CD4-positive, CD25-positive, alpha-beta regulatory T cell (primary cell): ENCODE measurements at regions not wholly inside any gene's neighbourhood (a gene's known extent, or its start where the extent isn't known, plus 50 kb on each side); places are given as distances from the start of the nearest gene placed in this dataset.

ENCODE experiments used
- ATAC-seq, 2 donors: fragments of 150-1000 bp; cut with Tn5 transposase; one replicate each; pipeline ENCODE4 v1.10.0; 2021; ENCODE audit warnings: low read depth in 2 of 2, moderate number of reproducible peaks in 2 of 2, moderate library complexity in 1 of 2
- DNase-seq, 3 donors: peaks; one replicate each; pipeline versions ENCODE4 v3.0.0 to v3.0.0-alpha.2; 2012 to 2022; ENCODE audit warnings: mixed read lengths in 1 of 3
- H3K27ac ChIP-seq: one replicate; pipeline ENCODE4 v1.7.0; 2013; ENCODE audit warnings: mild to moderate bottlenecking, low read length; ENCODE audit not compliant: insufficient read depth, poor library complexity, severe bottlenecking
- H3K27me3 ChIP-seq: one replicate; pipeline ENCODE4 v1.7.0; 2013; ENCODE audit warnings: low read length; ENCODE audit not compliant: control insufficient read depth, insufficient read depth
- H3K36me3 ChIP-seq: one replicate; pipeline ENCODE4 v1.7.0; 2013; ENCODE audit warnings: mild to moderate bottlenecking, low read length, moderate library complexity; ENCODE audit not compliant: control insufficient read depth, insufficient read depth
- H3K4me1 ChIP-seq: 2 replicates; pipeline ENCODE4 v1.7.0; 2013; ENCODE audit warnings: mild to moderate bottlenecking, low read length; ENCODE audit not compliant: insufficient read depth, control insufficient read depth, poor library complexity, severe bottlenecking
- H3K4me3 ChIP-seq: one replicate; pipeline ENCODE4 v1.7.0; 2013; ENCODE audit warnings: low read depth, mild to moderate bottlenecking, low read length, moderate library complexity
- H3K9me3 ChIP-seq, 2 experiments: 1 replicate in 1 of 2; 2 replicates in 1 of 2; pipeline ENCODE4 v1.7.0; 2013; ENCODE audit warnings: low read length in 2 of 2, mild to moderate bottlenecking in 1 of 2, moderate library complexity in 1 of 2; ENCODE audit not compliant: control insufficient read depth in 2 of 2
- H3K27ac Mint-ChIP-seq, 3 donors: one replicate each; pipeline ENCODE4 v1.8.0; 2020 to 2022; ENCODE audit warnings: mild to moderate bottlenecking in 3 of 3, mixed read lengths in 3 of 3, moderate library complexity in 2 of 3
- H3K27me3 Mint-ChIP-seq: one replicate; pipeline ENCODE4 v1.8.0; 2022; ENCODE audit warnings: mild to moderate bottlenecking, mixed read lengths
- H3K36me3 Mint-ChIP-seq: one replicate; pipeline ENCODE4 v1.8.0; 2020; ENCODE audit warnings: mixed read lengths
- H3K4me1 Mint-ChIP-seq, 4 donors: one replicate each; pipeline ENCODE4 v1.8.0; 2020 to 2022; ENCODE audit warnings: mixed read lengths in 4 of 4, mild to moderate bottlenecking in 1 of 4
- H3K4me3 Mint-ChIP-seq, 4 donors: one replicate each; pipeline ENCODE4 v1.8.0; 2020 to 2022; ENCODE audit warnings: mild to moderate bottlenecking in 4 of 4, mixed read lengths in 4 of 4, moderate library complexity in 3 of 4
- H3K9me3 Mint-ChIP-seq, 7 donors: one replicate each; pipeline ENCODE4 v1.8.0; 2020 to 2022; ENCODE audit warnings: mixed read lengths in 7 of 7, mild to moderate bottlenecking in 3 of 7, moderate library complexity in 2 of 7

DNA sequence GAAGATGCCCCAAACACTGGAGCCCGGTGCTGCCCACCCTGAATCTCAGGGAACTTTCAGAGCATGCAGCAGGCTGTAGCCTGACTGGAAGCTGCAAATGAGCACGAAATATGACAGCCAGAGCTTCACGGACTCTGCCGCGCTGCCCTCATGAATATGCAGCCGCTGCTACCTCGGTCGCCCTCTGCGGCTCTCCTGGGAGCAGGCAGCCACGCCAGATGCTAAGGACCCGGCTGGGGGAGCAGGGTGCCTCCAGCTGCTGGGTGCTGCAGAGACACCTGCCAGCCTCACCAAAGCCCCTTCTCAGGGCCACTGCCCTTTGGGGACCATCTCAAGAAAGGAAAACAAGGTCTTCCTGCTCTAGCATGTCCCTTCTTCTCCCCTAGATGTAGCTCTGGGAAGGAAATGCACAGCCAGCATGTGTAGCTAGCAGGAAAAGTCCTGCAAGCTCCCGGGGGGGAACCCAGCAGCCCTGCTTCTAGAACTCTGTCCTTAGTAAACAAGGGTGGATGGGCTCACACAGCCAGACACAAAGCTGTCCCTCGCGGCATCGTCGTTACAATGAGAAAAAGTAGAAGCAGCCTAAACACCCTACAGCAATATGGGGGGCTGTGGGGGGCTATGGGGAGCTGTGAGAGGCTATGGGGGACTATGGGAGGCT, 56.8 kb upstream of the OLFM1 start:
- Histone ChIP-seq H3K27ac (no peak overlapping the region), H3K4me3 (no peak overlapping the region), H3K27me3 (no peaks in the 10 kb centered on the region), H3K4me1 (no peaks in the 10 kb centered on the region), H3K9me3 (no peaks in the 10 kb centered on the region), H3K36me3 (no peaks in the 10 kb centered on the region)
- Mint-ChIP-seq H3K4me3 (no peak overlapping the region), H3K27me3 (no peaks in the 10 kb centered on the region), H3K36me3 (no peaks in the 10 kb centered on the region), H3K4me1 (no peaks in the 10 kb centered on the region), H3K27ac (no peak overlapping the region), H3K9me3 (peaks cover 0 to 2% (median 0%) of the 10 kb centered on the region in 7 donors)
- ATAC-seq (no peak), DNase-seq (no peak)

GRCh38 chr9:135032041-135032835, 55.2 kb upstream of the OLFM1 start:
- H3K9me3 Mint-ChIP-seq = peaks cover 0 to 2% (median 0%) of the 10 kb centered on the region in 7 donors
- DNase-seq (no peak), ATAC-seq (no peak)
- no peaks in the 10 kb centered on the region for H3K36me3 Mint-ChIP-seq
- no peaks in the 10 kb centered on the region for H3K4me1 Mint-ChIP-seq
- no peak overlapping the region for H3K4me3 Mint-ChIP-seq
- Histone ChIP-seq H3K4me1 (no peaks in the 10 kb centered on the region), H3K4me3 (no peak overlapping the region), H3K27ac (no peak overlapping the region), H3K27me3 (no peaks in the 10 kb centered on the region), H3K36me3 (no peaks in the 10 kb centered on the region), H3K9me3 (no peaks in the 10 kb centered on the region)
- H3K27me3 Mint-ChIP-seq = no peaks in the 10 kb centered on the region
- H3K27ac Mint-ChIP-seq = no peak overlapping the region

GRCh38 chr9:135032868-135033460, 54.5 kb upstream of the OLFM1 start:
- H3K27me3 Mint-ChIP-seq = no peaks in the 10 kb centered on the region

DNA sequence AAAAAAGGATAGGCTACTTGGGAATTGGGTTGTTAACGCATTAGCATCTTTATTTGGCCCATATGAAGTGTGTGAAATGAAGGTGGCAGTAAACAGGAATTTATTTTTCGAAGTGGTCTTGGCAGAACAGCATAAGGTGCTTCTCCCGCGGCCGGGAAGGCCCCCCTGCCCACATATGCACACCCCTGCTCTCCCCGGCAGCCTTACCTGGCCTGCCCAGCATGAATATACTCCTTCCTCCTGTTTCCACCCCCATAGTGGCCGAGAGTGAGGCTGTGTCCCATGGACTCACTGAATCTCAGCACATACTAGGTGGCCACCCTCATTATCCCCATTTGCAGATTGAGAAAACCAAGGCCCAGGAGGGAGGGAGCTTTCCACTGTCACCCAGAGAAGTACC, 54.0 kb upstream of the OLFM1 start:
- H3K27me3 ChIP-seq = no peaks in the 10 kb centered on the region
- no peak for ATAC-seq
- H3K36me3 ChIP-seq = no peaks in the 10 kb centered on the region
- DNase-seq = no peak
- Mint-ChIP-seq H3K36me3 (no peaks in the 10 kb centered on the region), H3K27ac (no peak overlapping the region), H3K4me3 (no peak overlapping the region), H3K9me3 (peaks cover 0 to 2% (median 0%) of the 10 kb centered on the region in 7 donors), H3K27me3 (no peaks in the 10 kb centered on the region), H3K4me1 (no peaks in the 10 kb centered on the region)
- no peak overlapping the region for H3K4me3 ChIP-seq
- no peaks in the 10 kb centered on the region for H3K9me3 ChIP-seq
- no peak overlapping the region for H3K27ac ChIP-seq
- H3K4me1 ChIP-seq = no peaks in the 10 kb centered on the region

More at GRCh38 chr9:135032868-135033460, 54.5 kb upstream of the OLFM1 start:
- H3K4me3 Mint-ChIP-seq = no peak overlapping the region
- no peak overlapping the region for H3K4me3 ChIP-seq
- no peaks in the 10 kb centered on the region for H3K36me3 Mint-ChIP-seq
- ATAC-seq (no peak), DNase-seq (no peak)
- H3K9me3 ChIP-seq = no peaks in the 10 kb centered on the region
- no peaks in the 10 kb centered on the region for H3K4me1 Mint-ChIP-seq
- no peaks in the 10 kb centered on the region for H3K36me3 ChIP-seq
- no peaks in the 10 kb centered on the region for H3K4me1 ChIP-seq
- H3K27me3 ChIP-seq = no peaks in the 10 kb centered on the region
- H3K9me3 Mint-ChIP-seq = peaks cover 0 to 2% (median 0%) of the 10 kb centered on the region in 7 donors
- H3K27ac ChIP-seq = no peak overlapping the region
- H3K27ac Mint-ChIP-seq = no peak overlapping the region

DNA sequence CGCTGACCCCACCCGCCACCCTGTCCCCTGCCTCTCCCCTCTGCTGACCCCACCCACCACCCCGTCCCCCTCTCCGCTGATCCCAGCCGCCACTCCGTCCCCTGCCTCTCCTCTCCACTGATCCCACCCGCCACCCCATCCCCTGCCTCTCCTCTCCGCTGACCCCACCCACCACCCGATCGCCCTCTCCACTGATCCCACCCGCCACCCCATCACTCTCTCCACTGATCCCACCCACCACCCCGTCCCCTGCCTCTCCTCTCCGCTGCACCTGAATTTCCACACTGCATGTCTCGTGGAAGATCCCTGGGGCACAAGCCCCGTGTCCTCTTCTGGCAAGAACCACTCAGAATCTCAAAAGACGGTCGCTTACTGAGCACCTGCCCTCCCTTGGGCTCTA, 53.4 kb upstream of the OLFM1 start:
- Mint-ChIP-seq H3K36me3 (no peaks in the 10 kb centered on the region), H3K4me1 (no peaks in the 10 kb centered on the region), H3K4me3 (no peak overlapping the region), H3K9me3 (peaks cover 0 to 2% (median 0%) of the 10 kb centered on the region in 7 donors), H3K27me3 (no peaks in the 10 kb centered on the region), H3K27ac (no peak overlapping the region)
- H3K4me1 ChIP-seq = no peaks in the 10 kb centered on the region
- H3K4me3 ChIP-seq = no peak overlapping the region
- H3K27me3 ChIP-seq = no peaks in the 10 kb centered on the region
- H3K9me3 ChIP-seq = no peaks in the 10 kb centered on the region
- ATAC-seq (no peak), DNase-seq (no peak)
- H3K36me3 ChIP-seq = no peaks in the 10 kb centered on the region
- no peak overlapping the region for H3K27ac ChIP-seq

DNA sequence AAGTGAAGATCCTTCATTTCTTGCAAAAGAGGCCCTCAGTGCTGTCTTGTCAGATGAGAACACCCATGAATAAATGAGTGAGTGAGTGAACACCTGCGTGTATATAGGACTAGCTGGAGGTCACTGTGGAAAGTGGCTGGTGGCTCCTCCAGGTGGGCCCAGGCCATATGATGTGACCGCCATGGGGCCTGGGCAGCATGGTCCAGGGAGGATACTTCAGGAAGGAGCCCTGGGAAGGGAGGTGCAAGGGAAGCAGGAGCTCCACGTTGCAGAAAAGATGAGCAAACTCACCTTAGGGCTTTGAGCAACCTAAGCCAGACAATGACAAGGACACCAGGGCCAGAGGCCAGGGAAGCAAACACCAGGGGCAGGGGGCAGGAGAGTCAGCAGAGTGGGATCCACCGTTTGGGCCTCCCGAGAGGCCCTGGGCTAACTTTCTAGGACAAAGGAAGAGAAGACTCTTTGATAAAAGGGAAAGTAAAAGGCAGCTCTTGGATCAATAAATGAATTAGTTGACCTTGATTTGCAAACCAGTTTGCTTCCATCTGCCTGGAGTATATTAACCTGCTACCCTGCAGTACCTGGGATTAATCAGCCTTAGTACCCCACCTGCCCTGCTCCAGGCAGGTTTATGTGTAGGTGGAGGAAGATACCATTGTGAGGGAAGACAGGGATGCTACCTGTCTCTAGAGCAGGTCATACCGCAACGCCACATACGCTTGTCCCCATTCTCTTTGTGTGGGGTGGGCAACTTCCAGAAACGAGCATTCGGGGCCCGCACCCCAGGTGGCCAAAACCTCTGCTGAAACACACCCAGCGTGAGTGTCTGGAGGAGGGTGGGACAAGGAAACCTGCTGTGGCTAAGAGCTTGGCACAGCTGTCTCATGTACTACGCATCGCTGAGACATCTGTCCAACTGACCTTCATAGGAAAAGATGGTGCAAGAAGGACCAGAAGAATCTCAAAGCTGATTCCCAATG, 51.4 kb upstream of the OLFM1 start:
- DNase-seq = no peak
- no peak overlapping the region for H3K27ac ChIP-seq
- H3K36me3 ChIP-seq = no peaks in the 10 kb centered on the region
- no peaks in the 10 kb centered on the region for H3K4me1 ChIP-seq
- no peak overlapping the region for H3K4me3 Mint-ChIP-seq
- no peak for ATAC-seq
- no peaks in the 10 kb centered on the region for H3K36me3 Mint-ChIP-seq
- H3K27me3 Mint-ChIP-seq = no peaks in the 10 kb centered on the region
- H3K27ac Mint-ChIP-seq = no peak overlapping the region
- H3K9me3 ChIP-seq = no peaks in the 10 kb centered on the region
- H3K27me3 ChIP-seq = no peaks in the 10 kb centered on the region
- H3K9me3 Mint-ChIP-seq = peaks cover 0 to 2% (median 0%) of the 10 kb centered on the region in 7 donors
- H3K4me3 ChIP-seq = no peak overlapping the region
- H3K4me1 Mint-ChIP-seq = no peaks in the 10 kb centered on the region

DNA sequence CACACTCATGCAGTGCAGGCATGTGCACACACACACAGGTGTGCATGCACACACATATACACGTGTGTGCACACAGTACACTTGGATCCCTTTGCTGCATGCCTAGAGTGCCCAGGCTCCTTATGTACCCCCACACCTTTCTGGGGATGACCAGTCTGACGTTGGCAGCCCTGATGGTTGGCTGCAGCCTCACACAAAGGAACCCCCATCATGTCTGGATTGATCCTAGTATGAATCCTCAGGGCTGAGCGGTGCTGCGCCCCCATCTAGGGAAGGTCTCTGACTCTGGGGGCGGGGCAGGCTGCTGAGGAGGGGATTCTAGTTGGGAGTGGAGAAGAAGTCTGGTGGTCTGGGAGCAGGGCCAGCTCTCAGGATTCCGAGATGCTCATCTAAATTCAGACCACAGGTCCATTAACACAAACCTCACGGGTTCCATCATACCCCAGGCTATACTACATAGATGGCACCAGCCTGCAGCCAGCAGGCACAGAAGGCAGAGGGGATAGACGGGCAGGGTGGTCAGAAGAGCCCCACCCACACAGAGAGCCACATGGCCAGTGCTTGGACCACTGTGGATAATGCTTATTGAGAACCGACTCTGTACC, 50.5 kb upstream of the OLFM1 start:
- H3K27ac Mint-ChIP-seq = no peak overlapping the region
- H3K4me1 ChIP-seq = no peaks in the 10 kb centered on the region
- H3K36me3 ChIP-seq = no peaks in the 10 kb centered on the region
- H3K4me3 ChIP-seq = no peak overlapping the region
- no peak overlapping the region for H3K27ac ChIP-seq
- ATAC-seq (no peak), DNase-seq (no peak)
- no peaks in the 10 kb centered on the region for H3K27me3 ChIP-seq
- H3K27me3 Mint-ChIP-seq = no peaks in the 10 kb centered on the region
- H3K9me3 Mint-ChIP-seq = peaks cover 0 to 2% (median 0%) of the 10 kb centered on the region in 7 donors
- H3K4me3 Mint-ChIP-seq = no peak overlapping the region
- no peaks in the 10 kb centered on the region for H3K4me1 Mint-ChIP-seq
- no peaks in the 10 kb centered on the region for H3K9me3 ChIP-seq
- no peaks in the 10 kb centered on the region for H3K36me3 Mint-ChIP-seq
